ENCODE measurements at regions not wholly inside any gene's neighbourhood (a gene's known extent, or its start where the extent isn't known, plus 50 kb on each side); places are given as distances from the start of the nearest gene placed in this dataset.
"Not testable (repeated sequence)": the region's sequence is repeated elsewhere in the genome, so short reads cannot be mapped to it uniquely, and the experiment has no call there.

- not testable (repeated sequence) for TF ChIP-seq CTCF (IDR thresholded peaks at IDR 0.05; ENCODE audit: insufficient read depth, low read length); REST (IDR thresholded peaks at IDR 0.05; ENCODE audit: insufficient replicate concordance, low read depth); POLR2AphosphoS5 (IDR thresholded peaks at IDR 0.05; ENCODE audit: low read depth); GABPA (IDR thresholded peaks at IDR 0.05; ENCODE audit: low read depth); SPI1 (IDR thresholded peaks at IDR 0.05; ENCODE audit: borderline replicate concordance, low read depth)
Observed at GRCh38 chr7:118956285-118956684, 731.8 kb downstream of the ANKRD7 start.
